Liver (tissue), 8 donors: ENCODE measurements at regions not wholly inside any gene's neighbourhood (a gene's known extent, or its start where the extent isn't known, plus 50 kb on each side); places are given as distances from the start of the nearest gene placed in this dataset.

Experiments
- DNase-seq: peaks from one replicate; pipeline ENCODE4 v3.0.0-alpha.2; 2017; ENCODE audit warnings: low spot score
- H3K27ac ChIP-seq, 2 donors: one replicate each; pipeline ENCODE4 v1.7.0; 2013; ENCODE audit warnings: inconsistent platforms in 2 of 2, low read length in 2 of 2, control low read depth in 1 of 2, low read depth in 1 of 2, mild to moderate bottlenecking in 1 of 2
- H3K27me3 ChIP-seq, 4 donors: one replicate each; pipeline versions ENCODE4 v1.6.1 to v1.7.0; 2013; ENCODE audit warnings: low read length in 3 of 4, inconsistent platforms in 1 of 4, mild to moderate bottlenecking in 1 of 4, moderate library complexity in 1 of 4; ENCODE audit not compliant: control insufficient read depth in 4 of 4, insufficient read depth in 4 of 4
- H3K36me3 ChIP-seq, 4 donors: one replicate each; pipeline versions ENCODE4 v1.6.1 to v1.7.0; 2013; ENCODE audit warnings: low read length in 3 of 4, mild to moderate bottlenecking in 3 of 4, low read depth in 1 of 4, moderate library complexity in 1 of 4; ENCODE audit not compliant: control insufficient read depth in 4 of 4, insufficient read depth in 3 of 4
- H3K4me1 ChIP-seq, 4 donors: one replicate each; pipeline versions ENCODE4 v1.6.1 to v1.7.0; 2013; ENCODE audit warnings: low read length in 3 of 4, mild to moderate bottlenecking in 3 of 4, moderate library complexity in 1 of 4; ENCODE audit not compliant: control insufficient read depth in 4 of 4, insufficient read depth in 4 of 4
- H3K4me3 ChIP-seq, 3 donors: one replicate each; pipeline versions ENCODE4 v1.6.1 to v1.7.0; 2013; ENCODE audit warnings: low read length in 3 of 3, control low read depth in 1 of 3, low read depth in 1 of 3, mild to moderate bottlenecking in 1 of 3
- H3K9ac ChIP-seq, 2 donors: one replicate each; pipeline ENCODE4 v1.7.0; 2013; ENCODE audit warnings: low read length in 2 of 2, mild to moderate bottlenecking in 2 of 2, moderate library complexity in 2 of 2, control low read depth in 1 of 2, low read depth in 1 of 2
- H3K9me3 ChIP-seq, 4 donors: one replicate each; pipeline versions ENCODE4 v1.6.1 to v1.7.0; 2013; ENCODE audit warnings: low read length in 3 of 4; ENCODE audit not compliant: control insufficient read depth in 4 of 4
- ATF3 ChIP-seq: IDR thresholded peaks from 2 replicates; pipeline ENCODE4 v1.6.1; 2016; ENCODE audit warnings: antibody characterized with exemption
- CTCF ChIP-seq: fragments of 150-350 bp; IDR thresholded peaks from 2 replicates; pipeline ENCODE4 v1.5.1; 2017; ENCODE audit warnings: improper control_type of control experiment, low read depth, low read length; ENCODE audit not compliant: missing input control
- EGR1 ChIP-seq, 2 donors: IDR thresholded peaks; 2 replicates each; pipeline ENCODE4 v1.6.1; 2016 to 2018; ENCODE audit warnings: antibody characterized with exemption in 2 of 2, low read depth in 2 of 2
- FOXA1 ChIP-seq: IDR thresholded peaks from 2 replicates; pipeline ENCODE4 v1.6.1; 2016; ENCODE audit warnings: antibody characterized with exemption
- FOXA2 ChIP-seq: IDR thresholded peaks from 2 replicates; pipeline ENCODE4 v1.6.1; 2016; ENCODE audit warnings: antibody characterized with exemption
- GABPA ChIP-seq, 2 donors: IDR thresholded peaks in 1 of 2; conservative IDR thresholded peaks in 1 of 2; 2 replicates each; pipeline ENCODE4 v1.6.1; 2016; ENCODE audit warnings: antibody characterized with exemption in 2 of 2, mild to moderate bottlenecking in 1 of 2, moderate library complexity in 1 of 2
- HNF4A ChIP-seq, 2 donors: conservative IDR thresholded peaks; 2 replicates each; pipeline ENCODE4 v1.6.1; 2016; ENCODE audit warnings: antibody characterized with exemption in 2 of 2, mild to moderate bottlenecking in 2 of 2
- HNF4G ChIP-seq: IDR thresholded peaks from 2 replicates; pipeline ENCODE4 v1.6.1; 2016; ENCODE audit warnings: antibody characterized with exemption
- JUND ChIP-seq, 2 donors: IDR thresholded peaks; 2 replicates each; pipeline ENCODE4 v1.6.1; 2016; ENCODE audit warnings: antibody characterized with exemption in 2 of 2
- NR2F2 ChIP-seq: IDR thresholded peaks from 2 replicates; pipeline ENCODE4 v1.6.1; 2016; ENCODE audit warnings: antibody characterized with exemption
- RAD21 ChIP-seq, 2 donors: IDR thresholded peaks; 2 replicates each; pipeline ENCODE4 v1.6.1; 2016; ENCODE audit warnings: antibody characterized with exemption in 2 of 2, mild to moderate bottlenecking in 2 of 2
- RXRA ChIP-seq, 2 donors: IDR thresholded peaks; 2 replicates each; pipeline ENCODE4 v1.6.1; 2017 to 2018; ENCODE audit warnings: antibody characterized with exemption in 2 of 2, mild to moderate bottlenecking in 1 of 2
- SP1 ChIP-seq: IDR thresholded peaks from 2 replicates; pipeline ENCODE4 v1.6.1; 2018; ENCODE audit warnings: antibody characterized with exemption, mild to moderate bottlenecking
- TAF1 ChIP-seq: conservative IDR thresholded peaks from 2 replicates; pipeline ENCODE4 v1.6.1; 2016; ENCODE audit warnings: antibody characterized with exemption, mild to moderate bottlenecking
- YY1 ChIP-seq: IDR thresholded peaks from 2 replicates; pipeline ENCODE4 v1.6.1; 2016; ENCODE audit warnings: antibody characterized with exemption, mild to moderate bottlenecking
- whole genome bisulfite sequencing: extraction: QIAGEN DNeasy Blood & Tissue Kit; methylation state at CpG from one replicate; pipeline ENCODE4 v1.1.7; 2013; 5-methylcytosine and 5-hydroxymethylcytosine counted together
- TF ChIP-seq, protein P1 (sequence below): IDR thresholded peaks from 2 replicates; pipeline ENCODE4 v1.6.1; 2016; ENCODE audit warnings: antibody characterized with exemption
- TF ChIP-seq, protein P2 (sequence below): IDR thresholded peaks from 2 replicates; pipeline ENCODE4 v1.6.1; 2016; ENCODE audit warnings: antibody characterized with exemption, mild to moderate bottlenecking
- TF ChIP-seq, protein P3 (sequence below): IDR thresholded peaks from 2 replicates; pipeline ENCODE4 v1.6.1; 2016; ENCODE audit warnings: antibody characterized with exemption
- donor health status: healthy.
- donor health status: healthy.
- donor health status: healthy.
- donor health status: healthy.
- donor health status: healthy.

- Histone ChIP-seq H3K9ac (no peak overlapping the region), H3K27ac (no peak overlapping the region), H3K4me3 (no peak overlapping the region), H3K36me3 (no peaks in the 10 kb centered on the region), H3K4me1 (no peaks in the 10 kb centered on the region), H3K27me3 (no peaks in the 10 kb centered on the region), H3K9me3 (no peaks in the 10 kb centered on the region)
- no peak for DNase-seq
- WGBS = 75% methylated on average over 3 of the region's 3 CpGs
- no peak for TF ChIP-seq YY1
Measured at GRCh38 chr16:35310999-35311398, 1851.6 kb downstream of the TP53TG3F start.

- no peaks in the 10 kb centered on the region for H3K27me3 ChIP-seq
- WGBS = 50% methylated on average over 10 of the region's 10 CpGs
- H3K9ac ChIP-seq = no peak overlapping the region
- no peaks in the 10 kb centered on the region for H3K4me1 ChIP-seq
- H3K9me3 ChIP-seq = peaks cover 0 to under 1% (median 0%) of the 10 kb centered on the region in 4 donors
- H3K36me3 ChIP-seq = no peaks in the 10 kb centered on the region
- H3K4me3 ChIP-seq = no peak overlapping the region
- DNase-seq = no peak
- TF ChIP-seq CTCF (no peak), FOXA2 (no peak), ATF3 (no peak), RXRA (IDR thresholded peaks at IDR 0.05) (no peak), HNF4A (conservative IDR thresholded peaks at IDR 0.05) (no peak), JUND (IDR thresholded peaks at IDR 0.05) (no peak), EGR1 (IDR thresholded peaks at IDR 0.05; ENCODE audit: low read depth in 2 of 2) (no peak), SP1 (no peak), NR2F2 (no peak), YY1 (no peak), HNF4G (no peak), TAF1 (no peak)
- TF ChIP-seq, protein P1, sequence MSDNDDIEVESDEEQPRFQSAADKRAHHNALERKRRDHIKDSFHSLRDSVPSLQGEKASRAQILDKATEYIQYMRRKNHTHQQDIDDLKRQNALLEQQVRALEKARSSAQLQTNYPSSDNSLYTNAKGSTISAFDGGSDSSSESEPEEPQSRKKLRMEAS = no peak
- TF ChIP-seq, protein P2, sequence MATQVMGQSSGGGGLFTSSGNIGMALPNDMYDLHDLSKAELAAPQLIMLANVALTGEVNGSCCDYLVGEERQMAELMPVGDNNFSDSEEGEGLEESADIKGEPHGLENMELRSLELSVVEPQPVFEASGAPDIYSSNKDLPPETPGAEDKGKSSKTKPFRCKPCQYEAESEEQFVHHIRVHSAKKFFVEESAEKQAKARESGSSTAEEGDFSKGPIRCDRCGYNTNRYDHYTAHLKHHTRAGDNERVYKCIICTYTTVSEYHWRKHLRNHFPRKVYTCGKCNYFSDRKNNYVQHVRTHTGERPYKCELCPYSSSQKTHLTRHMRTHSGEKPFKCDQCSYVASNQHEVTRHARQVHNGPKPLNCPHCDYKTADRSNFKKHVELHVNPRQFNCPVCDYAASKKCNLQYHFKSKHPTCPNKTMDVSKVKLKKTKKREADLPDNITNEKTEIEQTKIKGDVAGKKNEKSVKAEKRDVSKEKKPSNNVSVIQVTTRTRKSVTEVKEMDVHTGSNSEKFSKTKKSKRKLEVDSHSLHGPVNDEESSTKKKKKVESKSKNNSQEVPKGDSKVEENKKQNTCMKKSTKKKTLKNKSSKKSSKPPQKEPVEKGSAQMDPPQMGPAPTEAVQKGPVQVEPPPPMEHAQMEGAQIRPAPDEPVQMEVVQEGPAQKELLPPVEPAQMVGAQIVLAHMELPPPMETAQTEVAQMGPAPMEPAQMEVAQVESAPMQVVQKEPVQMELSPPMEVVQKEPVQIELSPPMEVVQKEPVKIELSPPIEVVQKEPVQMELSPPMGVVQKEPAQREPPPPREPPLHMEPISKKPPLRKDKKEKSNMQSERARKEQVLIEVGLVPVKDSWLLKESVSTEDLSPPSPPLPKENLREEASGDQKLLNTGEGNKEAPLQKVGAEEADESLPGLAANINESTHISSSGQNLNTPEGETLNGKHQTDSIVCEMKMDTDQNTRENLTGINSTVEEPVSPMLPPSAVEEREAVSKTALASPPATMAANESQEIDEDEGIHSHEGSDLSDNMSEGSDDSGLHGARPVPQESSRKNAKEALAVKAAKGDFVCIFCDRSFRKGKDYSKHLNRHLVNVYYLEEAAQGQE = no peak
- H3K27ac ChIP-seq = no peak overlapping the region
Measured at GRCh38 chr16:35311475-35311874, 1852.1 kb downstream of the TP53TG3F start.

- no peak for DNase-seq
- Histone ChIP-seq H3K36me3 (no peaks in the 10 kb centered on the region), H3K9ac (no peak overlapping the region), H3K4me1 (no peaks in the 10 kb centered on the region), H3K27me3 (no peaks in the 10 kb centered on the region), H3K4me3 (no peak overlapping the region), H3K27ac (no peak overlapping the region), H3K9me3 (peaks cover 0 to 2% (median 0%) of the 10 kb centered on the region in 4 donors)
- 39% methylated on average over 3 of the region's 3 CpGs for WGBS
- TF ChIP-seq, protein P1 = no peak
- TF ChIP-seq YY1 (no peak), EGR1 (IDR thresholded peaks at IDR 0.05; ENCODE audit: low read depth in 2 of 2) (no peak), FOXA1 (no peak), HNF4G (no peak), HNF4A (conservative IDR thresholded peaks at IDR 0.05) (no peak), ATF3 (no peak), RAD21 (IDR thresholded peaks at IDR 0.05) (no peak), GABPA (IDR thresholded peaks at IDR 0.05 in 1 of 2, conservative IDR thresholded peaks at IDR 0.05 in 1 of 2) (no peak), JUND (IDR thresholded peaks at IDR 0.05) (no peak), SP1 (no peak), NR2F2 (no peak)
- TF ChIP-seq, protein P3, sequence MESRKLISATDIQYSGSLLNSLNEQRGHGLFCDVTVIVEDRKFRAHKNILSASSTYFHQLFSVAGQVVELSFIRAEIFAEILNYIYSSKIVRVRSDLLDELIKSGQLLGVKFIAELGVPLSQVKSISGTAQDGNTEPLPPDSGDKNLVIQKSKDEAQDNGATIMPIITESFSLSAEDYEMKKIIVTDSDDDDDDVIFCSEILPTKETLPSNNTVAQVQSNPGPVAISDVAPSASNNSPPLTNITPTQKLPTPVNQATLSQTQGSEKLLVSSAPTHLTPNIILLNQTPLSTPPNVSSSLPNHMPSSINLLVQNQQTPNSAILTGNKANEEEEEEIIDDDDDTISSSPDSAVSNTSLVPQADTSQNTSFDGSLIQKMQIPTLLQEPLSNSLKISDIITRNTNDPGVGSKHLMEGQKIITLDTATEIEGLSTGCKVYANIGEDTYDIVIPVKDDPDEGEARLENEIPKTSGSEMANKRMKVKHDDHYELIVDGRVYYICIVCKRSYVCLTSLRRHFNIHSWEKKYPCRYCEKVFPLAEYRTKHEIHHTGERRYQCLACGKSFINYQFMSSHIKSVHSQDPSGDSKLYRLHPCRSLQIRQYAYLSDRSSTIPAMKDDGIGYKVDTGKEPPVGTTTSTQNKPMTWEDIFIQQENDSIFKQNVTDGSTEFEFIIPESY = no peak
Measured at GRCh38 chr16:35314298-35314697, 1854.9 kb downstream of the TP53TG3F start.
